HS-5 (cell line): ENCODE measurements at regions not wholly inside any gene's neighbourhood (a gene's known extent, or its start where the extent isn't known, plus 50 kb on each side); places are given as distances from the start of the nearest gene placed in this dataset.
"Not testable (repeated sequence)": the region's sequence is repeated elsewhere in the genome, so short reads cannot be mapped to it uniquely, and the experiment has no call there.

Experiments
- DNase-seq: peaks from one replicate; pipeline ENCODE4 v3.0.0-alpha.2; 2012; ENCODE audit warnings: low read depth

DNA sequence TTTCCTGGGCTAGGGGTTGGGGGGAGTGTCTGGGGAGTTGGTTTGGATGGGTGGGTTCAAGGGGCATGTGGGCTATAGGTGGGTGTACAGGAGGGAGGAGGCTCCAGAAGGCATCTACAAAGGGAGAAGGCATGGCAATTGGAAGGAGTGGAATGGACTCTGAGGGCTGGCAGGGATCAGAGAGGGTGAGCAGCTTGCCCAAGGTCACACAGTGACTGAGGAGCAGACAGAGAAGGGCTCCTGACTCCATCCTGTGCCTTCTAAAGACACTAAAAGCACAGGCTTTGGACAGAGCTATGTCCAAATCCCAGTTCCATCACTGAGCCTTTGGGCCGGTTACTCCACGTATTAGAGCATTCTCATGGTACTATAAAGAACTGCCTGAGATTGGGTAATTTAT, 151.8 kb downstream of the PTPRU start:
- no peak for DNase-seq

DNA sequence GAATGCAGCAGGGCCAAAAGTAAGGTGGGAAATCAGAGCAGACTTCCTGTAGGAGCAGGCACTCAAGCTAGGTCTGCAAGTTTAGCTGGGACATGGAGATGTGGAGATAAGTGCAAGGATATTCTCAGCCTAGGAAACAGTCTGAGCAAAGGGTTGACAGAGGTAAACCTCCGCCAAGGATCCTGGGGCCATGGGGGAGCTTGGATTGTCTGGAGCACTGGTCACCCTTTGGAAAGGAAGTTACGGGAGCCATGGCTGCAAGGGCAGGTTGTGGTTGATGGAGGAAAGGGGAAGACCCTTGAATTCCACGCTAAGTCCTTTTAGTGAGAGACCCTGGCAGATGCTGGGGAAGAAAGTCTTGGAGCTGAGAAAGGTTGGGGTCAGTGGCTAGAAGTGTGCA, 150.9 kb downstream of the PTPRU start:
- DNase-seq: no peak

DNA sequence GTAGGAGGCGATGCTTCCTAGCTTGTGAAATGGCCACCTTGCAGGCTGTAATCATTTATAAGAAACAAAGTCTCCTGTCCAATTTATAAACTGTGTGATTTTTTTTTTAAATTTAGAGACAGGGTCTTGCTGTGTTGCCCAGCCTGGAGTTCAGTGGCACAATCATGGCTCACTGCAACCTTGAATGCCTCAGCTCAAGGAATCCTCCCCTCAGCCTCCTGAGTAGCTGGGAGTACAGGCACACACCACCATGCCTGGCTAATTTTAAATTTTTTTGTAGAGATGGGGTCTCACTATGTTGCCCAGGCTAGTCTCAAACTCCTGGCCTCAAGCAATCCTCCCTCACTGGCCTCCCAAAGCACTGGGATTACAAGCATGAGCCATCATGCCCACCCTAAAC, 150.1 kb downstream of the PTPRU start:
- not testable (repeated sequence) for DNase-seq

DNA sequence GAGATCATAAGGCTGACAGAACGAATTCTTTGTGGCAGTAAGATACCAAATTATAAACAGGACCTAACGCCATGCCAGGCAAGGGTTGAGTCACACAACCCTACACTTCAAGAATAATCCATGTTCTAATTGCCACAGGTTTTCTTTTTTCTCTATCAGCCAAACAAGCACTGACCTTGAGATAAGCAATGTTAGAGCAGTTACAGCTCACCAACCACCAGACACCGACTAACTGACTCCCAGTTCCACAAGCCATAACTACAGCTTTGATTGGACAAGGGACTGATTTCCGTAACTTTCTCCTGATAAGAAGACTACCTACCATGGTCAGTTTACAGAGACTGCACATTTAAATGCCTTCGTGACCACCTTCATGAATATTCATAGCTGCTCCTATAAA, 149.6 kb downstream of the PTPRU start:
- DNase-seq: no peak

DNA sequence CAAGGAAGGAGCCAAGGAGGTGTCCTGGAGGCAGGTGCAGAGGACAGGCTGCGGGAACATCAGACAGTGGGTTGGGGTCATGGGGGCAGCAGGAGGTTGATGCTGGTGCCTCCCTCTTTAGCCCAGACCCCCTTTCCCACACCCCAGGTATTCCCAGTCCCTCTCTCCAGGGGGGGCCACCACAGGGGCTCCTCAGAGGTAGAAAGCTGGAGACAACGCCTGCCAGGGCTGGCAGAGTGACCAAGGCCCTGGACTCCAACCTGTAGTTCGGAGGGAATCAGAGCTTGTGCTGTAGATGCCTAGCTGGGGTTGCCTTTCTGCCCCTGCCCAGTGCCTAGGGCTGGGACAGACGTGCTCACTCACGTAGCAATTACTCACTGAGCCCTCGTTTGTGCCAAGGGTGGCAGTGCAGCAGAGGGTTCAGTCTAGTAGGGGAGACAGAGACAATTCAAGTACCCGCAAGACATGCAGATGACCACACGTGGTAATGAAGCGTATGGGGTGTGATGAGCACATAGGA, 148.2 kb downstream of the PTPRU start:
- no peak for DNase-seq

DNA sequence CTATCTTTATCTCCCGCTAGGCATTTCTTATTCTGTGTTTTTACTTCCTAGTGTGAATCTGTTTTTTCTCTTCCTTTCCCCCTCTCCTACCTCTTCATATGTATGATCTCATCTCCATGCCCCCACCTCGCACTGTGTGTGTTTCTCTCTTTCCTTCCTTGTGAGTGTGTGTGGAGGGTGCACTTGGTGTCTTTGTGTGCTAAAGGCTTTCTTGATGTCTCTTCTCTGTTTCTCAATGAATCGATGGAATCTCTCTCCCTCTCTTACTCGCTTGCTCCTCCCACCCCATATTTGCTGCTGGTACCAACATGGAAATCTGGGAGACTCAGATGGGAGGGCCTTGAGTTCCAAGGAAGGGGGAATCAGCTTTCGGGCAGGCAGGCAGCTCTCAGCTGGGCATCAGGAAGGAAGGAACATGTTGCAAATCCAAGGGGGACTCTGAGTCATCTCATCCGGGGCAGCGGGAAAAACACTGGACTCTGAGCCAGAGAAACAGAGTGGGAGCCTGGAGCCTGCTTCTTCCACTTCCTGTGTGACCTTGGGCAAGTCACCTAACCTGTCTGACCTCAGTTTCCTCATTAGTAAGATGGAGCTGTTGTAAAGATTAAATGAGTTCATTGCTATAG, 147.5 kb downstream of the PTPRU start:
- DNase-seq: no peak

DNA sequence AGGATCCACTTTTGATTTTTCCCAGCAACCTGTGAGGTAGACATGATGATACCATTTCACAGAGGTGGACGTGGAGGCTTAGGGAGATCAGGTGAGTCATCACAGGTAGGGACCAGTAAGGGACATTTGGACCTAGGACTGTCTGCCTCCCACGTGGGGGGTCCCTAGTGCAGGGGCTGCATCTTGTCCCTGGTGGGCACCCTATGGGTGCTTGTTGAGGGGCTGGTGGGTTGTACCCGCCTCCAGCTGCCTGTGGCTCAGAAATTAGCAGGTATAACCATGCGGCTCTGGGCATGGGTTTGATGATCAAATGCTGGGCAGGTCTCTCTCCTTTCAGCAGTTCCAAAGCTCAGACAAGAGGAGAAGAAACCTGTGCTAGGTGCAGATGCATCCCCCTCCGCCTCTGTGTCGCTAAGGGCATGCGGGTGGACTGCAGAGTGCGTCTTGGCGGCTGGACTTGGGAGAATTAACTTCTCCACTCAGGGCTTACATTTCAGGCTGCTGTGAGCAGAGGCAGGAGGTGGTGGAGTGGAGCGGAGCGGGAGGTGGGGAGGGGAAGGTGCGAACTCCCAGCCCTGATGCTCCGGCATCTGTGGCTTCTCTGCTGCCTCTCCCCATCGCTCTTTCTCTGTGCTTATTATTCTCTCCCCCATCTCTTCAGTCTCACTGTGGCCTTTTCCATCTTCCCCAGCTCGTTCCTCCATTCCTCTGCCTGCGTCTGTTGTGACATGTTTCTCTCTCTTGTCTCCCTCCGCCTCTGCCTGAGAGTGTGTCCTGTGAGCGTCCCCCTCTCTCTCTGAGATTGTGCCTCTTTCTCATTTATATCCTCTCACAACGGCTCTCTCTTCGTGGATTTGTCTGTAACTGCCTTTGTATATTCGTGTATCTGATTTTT, 146.8 kb downstream of the PTPRU start:
- no peak for DNase-seq

DNA sequence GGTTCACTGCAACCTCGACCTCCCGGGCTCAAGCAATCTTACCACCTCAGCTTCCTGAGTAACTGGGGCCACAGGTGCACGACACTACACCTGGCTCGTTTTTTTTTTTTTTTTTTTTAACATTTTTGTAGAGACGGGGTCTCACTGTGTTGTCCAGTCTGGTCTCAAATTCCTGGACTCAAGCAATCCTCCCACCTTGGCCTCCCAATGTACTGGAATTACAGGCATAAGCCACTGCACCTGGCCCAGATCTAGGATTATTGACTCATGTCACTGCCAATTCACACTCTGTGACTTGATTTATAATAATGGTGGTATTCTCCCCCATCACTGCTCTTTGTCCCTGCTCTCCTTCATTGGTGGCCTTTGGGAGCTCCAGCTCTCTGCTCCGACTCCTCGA, 145.1 kb downstream of the PTPRU start:
- no peak for DNase-seq

DNA sequence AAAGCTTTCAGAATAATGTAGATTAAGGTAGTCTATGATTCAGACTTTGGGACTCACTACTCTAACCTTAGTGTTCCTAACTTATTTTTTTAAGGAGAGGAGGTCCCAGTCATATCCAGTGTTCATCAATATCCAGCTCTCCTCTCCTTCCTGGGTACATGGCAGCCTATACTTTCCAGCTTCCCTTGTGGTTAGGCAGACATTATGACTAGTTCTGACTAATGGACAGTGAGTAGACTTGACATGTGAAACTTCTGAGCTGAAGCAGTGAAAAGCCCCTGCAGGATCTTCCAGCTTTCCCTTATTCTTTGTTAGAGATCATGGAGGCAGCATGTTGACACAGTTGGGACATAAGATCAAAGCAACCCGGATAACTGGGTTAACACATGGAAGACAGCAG, 144.2 kb downstream of the PTPRU start:
- DNase-seq: no peak

DNA sequence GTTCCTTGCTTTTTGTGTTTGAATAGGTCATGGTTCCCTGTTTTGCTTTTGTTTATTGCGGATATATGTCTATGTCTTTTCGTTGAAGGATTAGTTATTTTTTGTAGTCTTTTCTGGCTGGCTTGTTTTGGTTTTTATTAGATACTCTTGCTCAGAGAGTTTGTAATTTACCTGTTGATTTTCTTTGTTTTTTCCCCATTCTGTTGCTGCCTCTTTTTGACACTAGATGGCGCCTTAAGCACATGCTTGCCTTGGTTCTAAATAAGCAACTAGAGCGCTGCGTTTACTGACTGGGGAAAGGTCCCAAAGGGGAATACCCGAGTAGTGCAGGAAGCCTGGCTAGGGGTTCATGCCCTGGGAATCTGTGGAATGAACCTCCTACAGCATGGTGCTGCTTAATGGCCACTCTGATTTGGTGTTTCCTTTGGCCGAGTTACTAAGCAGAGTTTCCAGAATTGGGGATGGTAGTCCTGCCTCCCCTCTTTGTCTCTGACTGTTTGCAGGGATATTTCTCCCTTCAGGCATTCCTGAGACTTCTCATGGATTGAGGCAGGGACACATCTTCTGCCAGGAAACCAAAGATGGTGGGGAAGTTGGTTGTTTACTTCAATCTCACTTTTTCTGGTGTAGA, 143.2 kb downstream of the PTPRU start:
- no peak for DNase-seq
